Activated CD4-positive, alpha-beta memory T cell treated with anti-CD3 and anti-CD28 coated beads, Interleukin-2, amount 10 ng/mL, durations not matched to agents 7 days and 5 days (primary cell): ENCODE measurements at regions not wholly inside any gene's neighbourhood (a gene's known extent, or its start where the extent isn't known, plus 50 kb on each side); places are given as distances from the start of the nearest gene placed in this dataset.

ENCODE experiments used
- CTCF ChIA-PET: fragments of 350-600 bp; sonication (Branson Sonifier 250); formaldehyde crosslinking; loops from one replicate; lab custom pipeline; 2021; ENCODE audit warnings: antibody characterized with exemption, inconsistent platforms; lab: Charles Lee
- POLR2A ChIA-PET: fragments of 350-600 bp; sonication (Branson Sonifier 250); formaldehyde crosslinking; loops from one replicate; lab custom pipeline; 2021; ENCODE audit warnings: antibody characterized with exemption; lab: Charles Lee
- DNase-seq: peaks from one replicate; pipeline ENCODE4 v3.0.0-alpha.2; 2020
- H3K27ac Mint-ChIP-seq: one replicate; pipeline ENCODE4 v1.8.0; 2021; ENCODE audit warnings: mild to moderate bottlenecking, mixed read lengths
- H3K27me3 Mint-ChIP-seq: one replicate; pipeline ENCODE4 v1.8.0; 2021; ENCODE audit warnings: mixed read lengths
- H3K36me3 Mint-ChIP-seq: one replicate; pipeline ENCODE4 v1.8.0; 2021; ENCODE audit warnings: low read depth, mixed read lengths
- H3K4me1 Mint-ChIP-seq: one replicate; pipeline ENCODE4 v1.8.0; 2021; ENCODE audit warnings: mixed read lengths
- H3K4me3 Mint-ChIP-seq: one replicate; pipeline ENCODE4 v1.8.0; 2021; ENCODE audit warnings: mild to moderate bottlenecking, mixed read lengths
- H3K9me3 Mint-ChIP-seq: one replicate; pipeline ENCODE4 v1.8.0; 2021; ENCODE audit warnings: mixed read lengths

DNA sequence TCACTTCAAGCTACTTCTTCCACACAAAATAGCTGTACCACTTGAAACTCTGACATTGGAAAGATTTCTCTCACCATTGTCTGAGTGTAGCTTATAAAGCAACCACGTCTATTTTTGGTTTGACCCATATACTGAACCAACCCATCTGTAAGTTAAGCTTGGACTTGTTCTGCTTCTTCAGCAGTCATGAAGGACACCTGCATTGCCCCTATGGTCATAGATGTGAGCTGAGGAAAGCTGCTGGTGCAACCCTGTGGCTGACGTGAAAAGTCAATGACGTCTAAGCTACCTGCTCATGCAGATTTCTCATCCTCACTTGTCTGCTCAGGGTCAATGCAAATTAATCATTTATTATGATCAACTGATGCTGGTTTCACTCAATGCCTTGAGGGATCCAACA lies 417.4 kb downstream of the CETN3 start:
- Mint-ChIP-seq H3K36me3 (no peaks in the 10 kb centered on the region), H3K4me3 (no peak overlapping the region), H3K27ac (no peak overlapping the region), H3K27me3 (no peaks in the 10 kb centered on the region), H3K9me3 (peaks cover 2% of the 10 kb centered on the region), H3K4me1 (no peaks in the 10 kb centered on the region)
- no peak for DNase-seq
- POLR2A ChIA-PET = no interaction called here
- CTCF ChIA-PET = no interaction called here

- Mint-ChIP-seq H3K4me1 (no peaks in the 10 kb centered on the region), H3K9me3 (peaks cover 2% of the 10 kb centered on the region), H3K36me3 (no peaks in the 10 kb centered on the region), H3K4me3 (no peak overlapping the region), H3K27ac (no peak overlapping the region), H3K27me3 (no peaks in the 10 kb centered on the region)
- CTCF ChIA-PET = no interaction called here
- DNase-seq = no peak
- POLR2A ChIA-PET = no interaction called here
Measured at GRCh38 chr5:89991592-89991991, 418.0 kb downstream of the CETN3 start.

DNA sequence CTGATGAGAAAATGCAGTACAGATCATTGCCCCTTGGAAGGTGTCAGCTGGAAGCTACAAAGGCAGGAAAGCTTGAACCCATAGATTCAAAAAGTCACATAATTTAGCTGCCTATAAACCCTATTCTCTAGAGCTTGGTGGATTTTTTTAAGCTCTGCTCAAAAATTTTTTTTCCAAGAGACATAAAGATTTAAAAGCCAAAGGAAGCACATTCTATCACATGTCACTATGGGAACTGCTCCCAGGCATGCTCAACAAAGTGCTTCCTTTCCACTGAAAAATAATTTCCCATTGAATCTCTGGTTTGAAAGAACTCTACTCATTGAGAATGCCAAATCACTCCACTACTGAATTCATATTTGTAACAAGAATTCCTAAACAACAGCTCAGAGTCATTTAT lies 419.8 kb downstream of the CETN3 start:
- ChIA-PET CTCF (no interaction called here), POLR2A (no interaction called here)
- no peak overlapping the region for H3K4me3 Mint-ChIP-seq
- H3K9me3 Mint-ChIP-seq = peaks cover 2% of the 10 kb centered on the region
- no peaks in the 10 kb centered on the region for H3K27me3 Mint-ChIP-seq
- DNase-seq = no peak
- no peaks in the 10 kb centered on the region for H3K36me3 Mint-ChIP-seq
- H3K27ac Mint-ChIP-seq = no peak overlapping the region
- no peaks in the 10 kb centered on the region for H3K4me1 Mint-ChIP-seq

GRCh38 chr5:89988998-89989655 lies 420.4 kb downstream of the CETN3 start:
- POLR2A ChIA-PET = no interaction called here
- Mint-ChIP-seq H3K27me3 (no peaks in the 10 kb centered on the region), H3K36me3 (no peaks in the 10 kb centered on the region), H3K27ac (no peak overlapping the region), H3K4me1 (no peaks in the 10 kb centered on the region), H3K4me3 (no peak overlapping the region), H3K9me3 (peaks cover 2% of the 10 kb centered on the region)
- CTCF ChIA-PET = no interaction called here
- DNase-seq = no peak

DNA sequence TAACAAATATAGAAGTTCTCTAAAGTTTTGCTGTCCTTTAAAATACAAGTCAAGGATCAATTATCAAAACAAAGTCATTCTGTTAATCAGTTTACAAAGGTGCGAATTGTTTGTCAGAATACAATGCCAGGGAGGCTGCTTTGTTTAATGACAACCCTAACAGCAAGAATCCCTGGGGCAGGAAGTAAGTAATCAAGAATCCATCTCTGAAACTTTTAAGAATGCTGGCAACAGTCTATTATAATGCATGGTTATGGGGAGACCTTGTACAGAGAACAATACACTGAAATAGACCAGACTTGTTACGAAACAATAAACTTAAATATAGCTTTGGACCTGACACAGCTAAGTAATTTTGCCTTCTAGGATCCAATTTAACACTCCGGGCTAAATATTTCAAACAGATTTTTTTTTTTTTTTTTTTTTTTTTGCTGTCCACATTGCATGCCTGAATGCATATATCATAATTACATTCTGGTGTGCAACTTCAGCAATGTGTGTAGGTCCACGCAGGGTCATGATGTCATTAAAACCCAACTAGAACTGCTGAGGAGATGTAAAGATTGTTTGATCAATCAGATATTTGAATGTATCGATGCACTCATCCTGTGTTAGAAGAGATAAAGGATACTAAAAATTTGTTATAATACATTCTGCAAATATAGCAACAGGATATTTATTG lies 421.3 kb downstream of the CETN3 start:
- H3K27ac Mint-ChIP-seq = no peak overlapping the region
- peaks cover 2% of the 10 kb centered on the region for H3K9me3 Mint-ChIP-seq
- POLR2A ChIA-PET = no interaction called here
- H3K4me1 Mint-ChIP-seq = no peaks in the 10 kb centered on the region
- H3K36me3 Mint-ChIP-seq = no peaks in the 10 kb centered on the region
- CTCF ChIA-PET = no interaction called here
- no peak overlapping the region for H3K4me3 Mint-ChIP-seq
- H3K27me3 Mint-ChIP-seq = no peaks in the 10 kb centered on the region
- no peak for DNase-seq

DNA sequence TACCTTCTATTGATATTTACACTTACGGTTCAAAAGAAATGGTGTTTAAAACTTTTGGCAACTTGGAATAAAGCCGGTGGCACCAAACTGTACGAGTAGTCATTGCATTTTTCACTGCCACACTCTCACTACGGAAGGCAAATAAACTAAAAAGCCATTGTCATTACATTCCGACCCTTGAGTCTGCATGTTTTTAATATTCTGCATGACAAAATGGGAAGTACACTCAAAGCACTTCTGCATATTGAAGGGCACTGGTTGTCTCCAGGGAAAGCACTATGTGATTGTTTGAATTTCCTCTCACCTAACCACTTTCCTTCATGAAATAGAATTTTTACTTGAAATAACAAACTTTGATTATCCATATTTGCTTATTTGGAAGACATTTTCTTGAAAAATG lies 426.3 kb downstream of the CETN3 start:
- no peak for DNase-seq
- ChIA-PET CTCF (no interaction called here), POLR2A (no interaction called here)
- Mint-ChIP-seq H3K4me3 (no peak overlapping the region), H3K36me3 (no peaks in the 10 kb centered on the region), H3K4me1 (no peaks in the 10 kb centered on the region), H3K27me3 (no peaks in the 10 kb centered on the region), H3K27ac (no peak overlapping the region), H3K9me3 (peaks cover 2% of the 10 kb centered on the region)

DNA sequence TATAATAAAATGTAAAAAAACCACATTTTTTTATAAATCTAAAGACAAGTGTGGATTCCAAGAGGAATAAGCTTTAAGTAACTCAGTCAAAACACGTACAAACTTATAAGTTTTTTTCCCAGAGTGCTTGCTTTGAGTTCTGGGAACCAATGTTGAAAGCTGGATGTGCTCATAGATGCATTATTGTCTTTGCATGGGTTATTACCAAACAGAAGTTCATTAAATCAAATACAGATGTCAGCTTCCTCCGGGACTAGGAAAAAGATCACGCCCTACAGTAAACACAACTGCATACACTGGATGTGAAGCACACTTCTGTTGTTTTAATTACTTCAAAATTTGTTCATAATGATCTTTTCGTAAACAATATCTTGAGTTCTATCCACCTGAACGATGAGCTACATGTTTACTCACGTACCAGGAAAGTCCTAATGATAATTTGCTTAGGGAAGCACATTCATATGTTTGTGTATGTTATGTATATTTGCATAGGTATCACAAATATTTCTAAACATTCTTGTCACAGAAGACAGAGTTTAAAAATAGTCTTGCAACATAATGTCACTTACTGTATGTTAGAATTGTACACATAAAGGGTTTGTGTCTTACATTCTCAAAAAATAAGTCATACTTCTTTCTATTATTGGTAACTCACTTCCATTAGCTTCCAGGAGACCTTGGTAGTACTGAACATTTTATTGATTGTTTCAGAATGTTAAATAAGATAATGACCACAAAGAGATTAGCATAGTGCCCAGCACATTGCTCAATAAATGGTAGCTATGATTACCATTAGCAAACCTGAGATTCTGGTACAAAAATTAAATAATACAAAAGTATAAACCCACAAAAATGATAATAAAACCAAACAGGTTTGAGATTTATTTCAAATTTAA lies 427.4 kb downstream of the CETN3 start:
- Mint-ChIP-seq H3K4me3 (no peak overlapping the region), H3K9me3 (peaks cover 2% of the 10 kb centered on the region), H3K36me3 (no peaks in the 10 kb centered on the region), H3K27me3 (no peaks in the 10 kb centered on the region), H3K27ac (no peak overlapping the region), H3K4me1 (no peaks in the 10 kb centered on the region)
- no peak for DNase-seq
- POLR2A ChIA-PET = no interaction called here
- CTCF ChIA-PET = no interaction called here

DNA sequence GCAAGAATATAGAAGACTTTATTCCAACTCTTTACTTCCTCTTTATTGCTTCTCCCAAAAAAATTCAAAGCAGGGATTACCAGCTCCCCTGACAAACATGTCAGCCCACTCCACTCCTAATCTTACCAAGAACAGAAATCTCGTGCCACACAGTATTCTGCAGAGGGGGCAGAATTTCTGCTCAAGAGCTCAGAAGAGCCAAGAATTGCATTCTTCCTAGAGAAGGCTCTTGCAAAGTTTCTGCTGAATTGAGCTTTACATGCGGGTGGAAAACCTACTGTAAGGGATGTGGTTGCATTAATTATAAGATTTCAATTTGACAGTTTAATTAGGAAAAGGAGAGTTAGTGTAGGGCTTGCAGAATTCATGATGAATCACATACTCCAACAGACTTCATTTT lies 428.5 kb downstream of the CETN3 start:
- H3K36me3 Mint-ChIP-seq = no peaks in the 10 kb centered on the region
- H3K27ac Mint-ChIP-seq = no peak overlapping the region
- POLR2A ChIA-PET = no interaction called here
- DNase-seq = no peak
- CTCF ChIA-PET = no interaction called here
- peaks cover 2% of the 10 kb centered on the region for H3K9me3 Mint-ChIP-seq
- H3K4me1 Mint-ChIP-seq = no peaks in the 10 kb centered on the region
- no peaks in the 10 kb centered on the region for H3K27me3 Mint-ChIP-seq
- H3K4me3 Mint-ChIP-seq = no peak overlapping the region

DNA sequence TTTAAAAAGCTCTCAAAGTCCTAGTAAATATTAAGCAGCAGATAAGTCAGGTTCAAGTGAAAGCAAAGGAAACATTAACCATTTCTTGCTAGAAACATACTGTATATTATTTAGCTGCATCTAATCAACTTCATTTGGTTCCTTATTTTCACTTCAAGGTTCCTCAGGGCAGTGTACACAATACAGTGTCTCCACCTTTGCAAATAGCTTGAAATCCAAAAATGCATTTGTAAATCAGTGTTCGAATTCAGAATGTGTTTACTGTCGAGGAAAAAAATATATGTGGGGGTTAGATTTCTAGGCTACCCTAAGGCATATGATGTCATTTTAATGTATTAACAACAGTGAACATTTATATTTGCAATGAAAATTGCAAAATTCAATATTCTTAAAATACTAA lies 436.0 kb downstream of the CETN3 start:
- Mint-ChIP-seq H3K27me3 (no peaks in the 10 kb centered on the region), H3K36me3 (no peaks in the 10 kb centered on the region), H3K4me1 (no peaks in the 10 kb centered on the region), H3K4me3 (no peak overlapping the region), H3K27ac (no peak overlapping the region), H3K9me3 (no peaks in the 10 kb centered on the region)
- DNase-seq = no peak
- ChIA-PET CTCF (no interaction called here), POLR2A (no interaction called here)

DNA sequence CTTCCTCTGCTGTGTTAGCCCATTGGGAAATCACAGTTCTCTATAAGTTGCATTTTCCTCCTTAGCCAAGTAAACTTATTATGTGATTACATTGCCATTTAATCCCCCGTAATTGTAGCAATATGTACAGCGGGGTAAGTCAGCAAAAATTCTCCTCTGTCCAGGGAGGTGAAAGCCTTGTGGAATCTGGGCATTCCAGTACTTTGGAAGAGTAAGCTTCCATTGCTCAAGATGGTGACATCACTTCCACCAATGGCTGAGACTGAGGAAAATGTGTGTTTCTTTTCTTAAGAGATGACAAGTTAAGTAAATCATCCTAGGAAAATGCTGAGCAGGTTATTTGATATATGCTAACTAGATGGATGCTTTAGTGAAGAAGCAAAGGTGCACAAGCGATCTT lies 436.7 kb downstream of the CETN3 start:
- CTCF ChIA-PET = no interaction called here
- Mint-ChIP-seq H3K27ac (no peak overlapping the region), H3K27me3 (no peaks in the 10 kb centered on the region)

DNA sequence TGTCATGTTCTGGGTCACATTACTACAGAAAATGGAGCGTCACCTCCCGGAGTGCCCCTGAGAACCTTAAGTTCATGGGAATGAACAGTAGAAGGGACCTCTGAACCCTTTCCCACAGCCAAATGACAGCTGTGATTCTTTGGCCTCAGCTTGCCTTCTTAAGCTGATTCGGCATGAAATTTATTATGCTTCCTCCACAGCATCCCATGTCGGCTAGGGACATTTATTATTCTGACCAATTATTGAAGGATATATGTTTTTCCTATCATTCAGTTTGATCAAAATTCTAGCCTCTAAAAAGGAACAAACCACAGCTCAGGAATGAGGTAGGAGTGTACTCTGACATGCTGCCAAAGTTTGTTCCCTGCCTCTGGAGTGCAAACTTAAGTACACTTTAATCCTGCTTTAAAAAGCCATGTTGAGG lies 440.6 kb downstream of the CETN3 start:
- Mint-ChIP-seq H3K27me3 (no peaks in the 10 kb centered on the region), H3K27ac (no peak overlapping the region), H3K9me3 (no peaks in the 10 kb centered on the region), H3K4me3 (no peak overlapping the region), H3K4me1 (no peaks in the 10 kb centered on the region), H3K36me3 (no peaks in the 10 kb centered on the region)
- DNase-seq = no peak
- ChIA-PET CTCF (interaction anchor here (1.0 kb wide), 1 partner anchor 13 kb away, joined by 3 read pairs; no protein-coding TSS in a partner anchor), POLR2A (no interaction called here)

More for the DNA sequence above, 436.7 kb downstream of the CETN3 start:
- POLR2A ChIA-PET = no interaction called here
- DNase-seq = no peak
- Mint-ChIP-seq H3K4me3 (no peak overlapping the region), H3K36me3 (no peaks in the 10 kb centered on the region), H3K4me1 (no peaks in the 10 kb centered on the region), H3K9me3 (no peaks in the 10 kb centered on the region)

DNA sequence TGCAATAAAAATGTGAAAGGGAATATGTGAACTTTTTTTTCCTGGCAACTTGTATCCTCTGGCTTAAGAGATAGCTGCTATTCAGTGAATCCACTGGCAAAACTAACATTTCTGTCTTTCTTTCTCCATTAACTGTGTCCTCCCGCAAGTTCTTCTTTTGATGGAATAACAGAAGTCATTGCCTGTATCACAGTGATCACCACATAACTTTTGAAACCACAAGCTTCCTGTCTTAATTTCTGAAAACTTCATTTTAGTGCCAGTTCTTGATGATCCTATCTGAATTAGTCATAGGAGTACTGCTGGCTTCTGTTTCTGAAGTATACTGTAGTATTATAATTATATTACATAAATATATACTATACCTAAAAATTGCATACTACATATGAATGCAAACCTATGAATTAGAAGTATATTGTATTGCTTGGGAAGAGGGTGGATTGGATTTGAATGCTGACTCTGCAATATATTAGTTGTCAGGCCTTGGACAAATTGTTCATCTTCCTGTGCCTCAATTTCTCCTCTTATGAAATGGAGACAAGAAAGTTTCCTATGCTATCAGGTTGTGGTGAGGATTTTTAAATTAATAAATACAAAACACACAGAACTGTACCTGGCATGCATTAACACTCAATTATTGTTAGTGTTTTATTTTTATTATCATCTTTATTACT lies 441.6 kb downstream of the CETN3 start:
- ChIA-PET CTCF (no interaction called here), POLR2A (no interaction called here)
- no peak overlapping the region for H3K4me3 Mint-ChIP-seq
- no peaks in the 10 kb centered on the region for H3K4me1 Mint-ChIP-seq
- DNase-seq = no peak
- no peaks in the 10 kb centered on the region for H3K27me3 Mint-ChIP-seq
- H3K27ac Mint-ChIP-seq = no peak overlapping the region
- H3K36me3 Mint-ChIP-seq = no peaks in the 10 kb centered on the region
- no peaks in the 10 kb centered on the region for H3K9me3 Mint-ChIP-seq

DNA sequence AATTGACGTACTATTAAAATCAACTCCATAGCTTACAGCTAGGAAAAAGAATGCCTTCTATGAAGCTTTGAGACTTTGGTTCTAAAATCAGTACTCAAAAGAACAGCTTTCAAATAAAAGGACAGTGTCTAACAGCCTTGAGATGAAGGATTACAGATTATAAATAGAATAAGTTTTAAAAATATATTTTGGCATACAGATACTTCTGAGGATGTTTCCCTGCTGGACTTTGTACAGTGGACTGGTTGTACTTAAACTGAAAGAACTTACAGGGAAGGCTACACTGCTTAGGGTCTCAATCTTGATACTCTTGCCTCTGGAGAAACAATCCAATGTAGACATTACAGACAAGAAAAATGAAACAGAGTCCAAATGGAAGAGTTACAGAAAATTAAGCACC lies 452.7 kb downstream of the CETN3 start:
- Mint-ChIP-seq H3K27ac (no peak overlapping the region), H3K4me1 (no peaks in the 10 kb centered on the region), H3K36me3 (no peaks in the 10 kb centered on the region), H3K27me3 (no peaks in the 10 kb centered on the region), H3K4me3 (no peak overlapping the region), H3K9me3 (peaks cover 4% of the 10 kb centered on the region)
- DNase-seq = no peak
- POLR2A ChIA-PET = no interaction called here
- CTCF ChIA-PET = interaction anchor here (0.9 kb wide), 1 partner anchor 12 kb away, joined by 3 read pairs; no protein-coding TSS in a partner anchor
